HCT116 (cell line): ENCODE measurements at regions not wholly inside any gene's neighbourhood (a gene's known extent, or its start where the extent isn't known, plus 50 kb on each side); places are given as distances from the start of the nearest gene placed in this dataset.

ENCODE experiments used
- CTCF ChIP-seq, 3 experiments: fragments of 200-600 bp in 1 of 3; sonication (generic) in 1 of 3; IDR thresholded peaks in 2 of 3; conservative IDR thresholded peaks in 1 of 3; 2 replicates each; pipeline ENCODE4 v1.5.1; 2012 to 2017; ENCODE audit warnings: low read depth in 2 of 3, low read length in 2 of 3, antibody characterized with exemption in 1 of 3, borderline replicate concordance in 1 of 3, control low read depth in 1 of 3, mild to moderate bottlenecking in 1 of 3, mixed read lengths in 1 of 3, mixed run types in 1 of 3, moderate library complexity in 1 of 3; ENCODE audit not compliant: insufficient read depth in 1 of 3
- EZH2 ChIP-seq: fragments of 200-600 bp; sonication (generic); IDR thresholded peaks from 2 replicates; pipeline ENCODE4 v1.6.1; 2017; ENCODE audit warnings: antibody characterized with exemption, mixed run types
- EZH2phosphoT487 ChIP-seq: fragments of 200-600 bp; IDR thresholded peaks from 2 replicates; pipeline ENCODE4 v1.6.1; 2018; ENCODE audit warnings: antibody characterized with exemption, borderline replicate concordance
- FOSL1 ChIP-seq: IDR thresholded peaks from 2 replicates; pipeline ENCODE4 v1.6.1; 2012; ENCODE audit warnings: low read depth
- POLR2A ChIP-seq: IDR thresholded peaks from 2 replicates; pipeline ENCODE4 v1.7.0; 2011; ENCODE audit warnings: borderline replicate concordance; ENCODE audit not compliant: insufficient read depth, insufficient read length; ENCODE audit errors: extremely low read depth
- POLR2AphosphoS5 ChIP-seq: IDR thresholded peaks from 2 replicates; pipeline ENCODE4 v1.6.1; 2011; ENCODE audit warnings: mild to moderate bottlenecking, low read depth, low read length, moderate library complexity
- SP1 ChIP-seq: IDR thresholded peaks from 2 replicates; pipeline ENCODE4 v1.6.1; 2012; ENCODE audit warnings: low read depth
- TCF7L2 ChIP-seq: IDR thresholded peaks from 2 replicates; pipeline ENCODE4 v1.7.0; 2011; ENCODE audit warnings: borderline replicate concordance, inconsistent platforms; ENCODE audit not compliant: insufficient read depth, insufficient read length; ENCODE audit errors: extremely low read depth
- TF ChIP-seq, protein P1 (sequence below): IDR thresholded peaks from 2 replicates; pipeline ENCODE4 v1.6.1; 2012
- TF ChIP-seq, protein P2 (sequence below): IDR thresholded peaks from 2 replicates; pipeline ENCODE4 v1.6.1; 2012; ENCODE audit warnings: low read depth

GRCh38 chr5:160486573-160486972 lies 64.9 kb downstream of the PTTG1 start:
- no peak for TF ChIP-seq FOSL1
- TF ChIP-seq POLR2AphosphoS5 = no peak
- no peak for TF ChIP-seq CTCF (IDR thresholded peaks at IDR 0.05 in 2 of 3, conservative IDR thresholded peaks at IDR 0.05 in 1 of 3; ENCODE audit: borderline replicate concordance in 1 of 3, insufficient read depth in 1 of 3, low read depth in 2 of 3, low read length in 2 of 3)
- no peak for TF ChIP-seq TCF7L2
- no peak for TF ChIP-seq POLR2A
- no peak for TF ChIP-seq EZH2
- TF ChIP-seq, protein P1, sequence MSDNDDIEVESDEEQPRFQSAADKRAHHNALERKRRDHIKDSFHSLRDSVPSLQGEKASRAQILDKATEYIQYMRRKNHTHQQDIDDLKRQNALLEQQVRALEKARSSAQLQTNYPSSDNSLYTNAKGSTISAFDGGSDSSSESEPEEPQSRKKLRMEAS = no peak
- TF ChIP-seq, protein P2, sequence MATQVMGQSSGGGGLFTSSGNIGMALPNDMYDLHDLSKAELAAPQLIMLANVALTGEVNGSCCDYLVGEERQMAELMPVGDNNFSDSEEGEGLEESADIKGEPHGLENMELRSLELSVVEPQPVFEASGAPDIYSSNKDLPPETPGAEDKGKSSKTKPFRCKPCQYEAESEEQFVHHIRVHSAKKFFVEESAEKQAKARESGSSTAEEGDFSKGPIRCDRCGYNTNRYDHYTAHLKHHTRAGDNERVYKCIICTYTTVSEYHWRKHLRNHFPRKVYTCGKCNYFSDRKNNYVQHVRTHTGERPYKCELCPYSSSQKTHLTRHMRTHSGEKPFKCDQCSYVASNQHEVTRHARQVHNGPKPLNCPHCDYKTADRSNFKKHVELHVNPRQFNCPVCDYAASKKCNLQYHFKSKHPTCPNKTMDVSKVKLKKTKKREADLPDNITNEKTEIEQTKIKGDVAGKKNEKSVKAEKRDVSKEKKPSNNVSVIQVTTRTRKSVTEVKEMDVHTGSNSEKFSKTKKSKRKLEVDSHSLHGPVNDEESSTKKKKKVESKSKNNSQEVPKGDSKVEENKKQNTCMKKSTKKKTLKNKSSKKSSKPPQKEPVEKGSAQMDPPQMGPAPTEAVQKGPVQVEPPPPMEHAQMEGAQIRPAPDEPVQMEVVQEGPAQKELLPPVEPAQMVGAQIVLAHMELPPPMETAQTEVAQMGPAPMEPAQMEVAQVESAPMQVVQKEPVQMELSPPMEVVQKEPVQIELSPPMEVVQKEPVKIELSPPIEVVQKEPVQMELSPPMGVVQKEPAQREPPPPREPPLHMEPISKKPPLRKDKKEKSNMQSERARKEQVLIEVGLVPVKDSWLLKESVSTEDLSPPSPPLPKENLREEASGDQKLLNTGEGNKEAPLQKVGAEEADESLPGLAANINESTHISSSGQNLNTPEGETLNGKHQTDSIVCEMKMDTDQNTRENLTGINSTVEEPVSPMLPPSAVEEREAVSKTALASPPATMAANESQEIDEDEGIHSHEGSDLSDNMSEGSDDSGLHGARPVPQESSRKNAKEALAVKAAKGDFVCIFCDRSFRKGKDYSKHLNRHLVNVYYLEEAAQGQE = no peak
- TF ChIP-seq SP1 = no peak
- TF ChIP-seq EZH2phosphoT487 = no peak
